Karpas-422 (cell line): ENCODE measurements at regions not wholly inside any gene's neighbourhood (a gene's known extent, or its start where the extent isn't known, plus 50 kb on each side); places are given as distances from the start of the nearest gene placed in this dataset.
"Not testable (repeated sequence)": the region's sequence is repeated elsewhere in the genome, so short reads cannot be mapped to it uniquely, and the experiment has no call there.

Experiments
- DNase-seq: peaks from one replicate; pipeline ENCODE4 v3.0.0-alpha.2; 2015
- H2AFZ ChIP-seq: fragments of 200-600 bp; sonication (generic); 2 replicates; pipeline ENCODE4 v1.6.1; 2014; ENCODE audit warnings: antibody characterized with exemption, low read length, mixed read lengths
- H3K27ac ChIP-seq: fragments of 200-600 bp; sonication (generic); 2 replicates; pipeline ENCODE4 v1.5.1; 2014; ENCODE audit warnings: mild to moderate bottlenecking, low read length, moderate library complexity
- H3K27me3 ChIP-seq: fragments of 200-600 bp; sonication (generic); 2 replicates; pipeline ENCODE4 v1.6.1; 2014; ENCODE audit warnings: low read length, mixed read lengths
- H3K36me3 ChIP-seq: fragments of 200-600 bp; sonication (generic); 2 replicates; pipeline ENCODE4 v1.6.1; 2014; ENCODE audit warnings: low read length, mixed read lengths; ENCODE audit not compliant: insufficient read depth
- H3K4me1 ChIP-seq: fragments of 200-600 bp; sonication (generic); 2 replicates; pipeline ENCODE4 v1.6.1; 2014; ENCODE audit warnings: mild to moderate bottlenecking, low read length, mixed read lengths
- H3K4me2 ChIP-seq: fragments of 200-600 bp; sonication (generic); 2 replicates; pipeline ENCODE4 v1.6.1; 2014; ENCODE audit warnings: low read length, low read depth, mild to moderate bottlenecking; ENCODE audit not compliant: poor library complexity, severe bottlenecking
- H3K4me3 ChIP-seq: fragments of 200-600 bp; sonication (generic); 2 replicates; pipeline ENCODE4 v1.5.1; 2014; ENCODE audit warnings: mild to moderate bottlenecking, antibody characterized with exemption, low read length, mixed read lengths
- H3K79me2 ChIP-seq: fragments of 200-600 bp; sonication (generic); 2 replicates; pipeline ENCODE4 v1.6.1; 2014; ENCODE audit warnings: mild to moderate bottlenecking, low read length, mixed read lengths
- H3K9ac ChIP-seq: fragments of 200-600 bp; sonication (generic); 2 replicates; pipeline ENCODE4 v1.6.0; 2014; ENCODE audit warnings: low read length
- H3K9me2 ChIP-seq: fragments of 200-600 bp; sonication (generic), shearing (Covaris generic); replicated peaks from 2 replicates; pipeline ENCODE4 v1.6.0; 2014; ENCODE audit warnings: mild to moderate bottlenecking, low read length, moderate library complexity; ENCODE audit not compliant: insufficient read depth
- H3K9me3 ChIP-seq: fragments of 300-700, 200-600 bp; sonication (generic); 2 replicates; pipeline ENCODE4 v1.6.1; 2014; ENCODE audit warnings: low read length, mixed read lengths
- H4K20me1 ChIP-seq: fragments of 200-600 bp; sonication (generic); 2 replicates; pipeline ENCODE4 v1.6.1; 2014; ENCODE audit warnings: mild to moderate bottlenecking, antibody characterized with exemption, low read length, low read depth; ENCODE audit not compliant: insufficient read depth

DNA sequence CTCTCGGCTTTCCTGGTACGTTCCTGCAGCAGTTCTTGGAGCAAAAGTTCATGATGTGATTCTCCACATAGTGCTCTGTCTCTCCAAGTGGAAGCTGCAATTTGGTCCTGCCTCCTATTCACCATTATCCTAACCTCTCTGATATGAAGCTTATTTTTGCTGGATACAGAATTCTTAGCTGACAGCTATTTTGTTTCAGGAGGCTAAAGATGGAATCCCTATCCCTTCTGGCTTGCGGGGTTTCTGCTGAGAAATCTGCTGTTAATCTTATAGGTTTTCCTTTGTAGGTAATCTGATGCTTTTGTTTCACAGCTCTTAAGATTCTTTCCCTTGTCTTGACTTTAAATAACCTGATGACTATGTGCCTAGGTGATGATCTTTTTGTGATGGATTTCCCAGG, 181.6 kb upstream of the VLDLR start:
- H3K9me3 ChIP-seq = peaks cover 21% of the 10 kb centered on the region
- no peaks in the 10 kb centered on the region for H3K27me3 ChIP-seq
- H3K4me3 ChIP-seq = no peak overlapping the region
- no peak overlapping the region for H3K27ac ChIP-seq
- H3K79me2 ChIP-seq = no peaks in the 10 kb centered on the region
- no peak for DNase-seq
- H3K9me2 ChIP-seq = no peaks in the 10 kb centered on the region
- H4K20me1 ChIP-seq = no peaks in the 10 kb centered on the region
- H2AFZ ChIP-seq = no peak overlapping the region
- H3K9ac ChIP-seq = no peak overlapping the region
- peaks cover 9% of the 10 kb centered on the region for H3K4me1 ChIP-seq
- peaks cover 4% of the 10 kb centered on the region; the same call in 1 of the 2 replicates for H3K36me3 ChIP-seq
- H3K4me2 ChIP-seq = no peak overlapping the region

DNA sequence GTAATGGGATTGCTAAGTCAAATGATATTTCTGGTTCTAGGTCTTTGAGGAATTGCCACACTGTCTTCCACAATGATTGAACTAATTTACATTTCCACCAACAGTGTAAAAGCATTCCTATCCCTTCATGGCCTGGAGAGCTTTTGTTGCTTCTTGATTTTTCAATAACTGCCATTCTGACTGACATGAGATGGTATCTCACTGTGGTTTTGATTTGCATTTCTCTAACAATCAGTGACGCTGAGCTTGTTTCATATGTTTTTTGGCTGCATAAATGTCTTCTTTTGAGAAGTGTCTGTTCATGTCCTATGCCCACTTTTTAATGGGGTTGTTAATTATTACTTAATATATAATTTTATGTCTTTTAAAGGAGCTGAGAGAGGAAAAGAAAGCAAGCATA, 177.7 kb upstream of the VLDLR start:
- not testable (repeated sequence) for H3K36me3 ChIP-seq, H3K9ac ChIP-seq, H3K4me2 ChIP-seq, H3K4me3 ChIP-seq, H3K79me2 ChIP-seq, H4K20me1 ChIP-seq, H3K27ac ChIP-seq, H2AFZ ChIP-seq, H3K4me1 ChIP-seq, H3K27me3 ChIP-seq, DNase-seq, H3K9me2 ChIP-seq
- H3K9me3 ChIP-seq = peaks cover 21% of the 10 kb centered on the region

DNA sequence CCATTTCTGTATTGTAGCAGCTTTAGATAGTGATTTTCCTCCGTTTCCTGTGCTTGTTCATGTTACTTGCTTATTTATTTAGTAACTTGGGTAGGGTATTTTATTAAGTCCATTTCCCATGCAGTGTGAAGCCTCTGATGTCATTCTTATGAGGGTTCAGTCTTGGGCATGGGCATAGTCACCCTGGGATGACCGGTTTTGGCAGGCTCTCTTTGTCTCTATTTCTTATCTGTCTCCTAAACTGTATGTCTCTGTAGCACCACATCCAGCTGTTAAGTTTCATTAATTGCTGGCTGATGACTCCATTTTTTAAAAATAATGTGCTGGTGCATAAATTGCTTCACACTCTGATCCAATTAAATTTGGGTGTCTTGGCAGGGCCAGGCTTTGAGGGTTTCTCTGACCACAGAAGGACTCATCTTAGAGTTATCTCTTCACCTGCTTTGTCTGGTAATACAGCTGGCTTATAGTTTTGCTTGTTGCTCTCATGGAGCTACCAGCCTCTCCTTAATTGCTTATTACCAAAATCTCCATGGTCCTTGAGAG, 173.3 kb upstream of the VLDLR start:
- H3K27me3 ChIP-seq = no peaks in the 10 kb centered on the region
- no peaks in the 10 kb centered on the region for H3K9me2 ChIP-seq
- H3K9me3 ChIP-seq = no peaks in the 10 kb centered on the region
- no peak overlapping the region for H3K9ac ChIP-seq
- H2AFZ ChIP-seq = no peak overlapping the region
- H3K79me2 ChIP-seq = no peaks in the 10 kb centered on the region
- no peak overlapping the region for H3K4me3 ChIP-seq
- H3K27ac ChIP-seq = no peak overlapping the region
- no peak for DNase-seq
- H3K36me3 ChIP-seq = no peaks in the 10 kb centered on the region
- no peak overlapping the region for H3K4me2 ChIP-seq
- no peaks in the 10 kb centered on the region for H4K20me1 ChIP-seq
- H3K4me1 ChIP-seq = peaks cover 33% of the 10 kb centered on the region

DNA sequence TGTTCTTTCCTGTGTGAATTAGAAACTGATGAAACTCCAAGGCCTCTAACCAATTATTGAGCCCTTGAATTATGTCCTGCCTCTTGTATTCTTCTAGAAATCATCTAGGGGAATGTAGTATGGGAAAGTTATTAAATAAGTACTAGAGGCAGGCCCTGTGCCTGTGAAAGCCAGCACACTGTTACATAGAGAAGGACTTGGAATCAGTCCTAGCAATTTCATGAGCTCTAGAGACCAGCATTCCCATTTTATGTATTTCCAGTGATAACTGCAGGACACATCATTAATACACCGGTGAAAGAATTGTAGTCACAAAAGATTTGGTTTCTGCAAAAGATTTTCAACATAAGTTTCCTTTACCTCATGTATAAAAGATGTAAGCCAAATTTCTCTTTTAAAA, 168.5 kb upstream of the VLDLR start:
- Histone ChIP-seq H3K9me3 (no peaks in the 10 kb centered on the region), H3K79me2 (no peaks in the 10 kb centered on the region), H3K9me2 (no peaks in the 10 kb centered on the region), H3K27me3 (no peaks in the 10 kb centered on the region), H3K4me3 (no peak overlapping the region), H3K27ac (peak overlapping the region; percentile 59), H3K36me3 (no peaks in the 10 kb centered on the region), H3K9ac (no peak overlapping the region), H3K4me2 (no peak overlapping the region), H3K4me1 (peaks cover 46% of the 10 kb centered on the region), H2AFZ (0 out of 2 replicates have a peak overlapping the region, but pooled peaks have one; percentile 27), H4K20me1 (no peaks in the 10 kb centered on the region)
- DNase-seq = no peak

DNA sequence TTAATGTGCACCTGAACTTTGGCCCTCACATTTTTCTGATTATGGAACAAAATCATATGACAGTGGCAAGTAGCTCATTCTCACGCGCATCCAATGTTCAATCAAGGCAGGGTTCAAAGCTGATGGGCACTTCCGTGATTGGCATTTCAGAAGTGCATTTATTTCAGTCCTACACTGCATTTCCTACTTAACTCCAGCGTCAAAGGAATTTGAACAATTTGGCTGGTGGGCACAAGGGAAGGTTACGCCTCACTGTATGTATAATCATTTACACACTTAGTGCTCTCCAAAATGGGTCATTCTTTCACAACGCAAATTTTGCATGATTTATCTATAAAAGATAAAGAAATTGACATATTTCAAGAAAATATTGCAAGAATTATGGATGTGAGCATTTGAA, 167.9 kb upstream of the VLDLR start:
- Histone ChIP-seq H2AFZ (no peak overlapping the region), H3K9me2 (no peaks in the 10 kb centered on the region), H3K4me2 (no peak overlapping the region), H3K27me3 (no peaks in the 10 kb centered on the region), H3K4me1 (peaks cover 46% of the 10 kb centered on the region), H3K9ac (no peak overlapping the region), H3K27ac (no peak overlapping the region), H3K9me3 (no peaks in the 10 kb centered on the region), H3K79me2 (no peaks in the 10 kb centered on the region), H3K36me3 (no peaks in the 10 kb centered on the region), H4K20me1 (no peaks in the 10 kb centered on the region), H3K4me3 (no peak overlapping the region)
- DNase-seq = no peak

DNA sequence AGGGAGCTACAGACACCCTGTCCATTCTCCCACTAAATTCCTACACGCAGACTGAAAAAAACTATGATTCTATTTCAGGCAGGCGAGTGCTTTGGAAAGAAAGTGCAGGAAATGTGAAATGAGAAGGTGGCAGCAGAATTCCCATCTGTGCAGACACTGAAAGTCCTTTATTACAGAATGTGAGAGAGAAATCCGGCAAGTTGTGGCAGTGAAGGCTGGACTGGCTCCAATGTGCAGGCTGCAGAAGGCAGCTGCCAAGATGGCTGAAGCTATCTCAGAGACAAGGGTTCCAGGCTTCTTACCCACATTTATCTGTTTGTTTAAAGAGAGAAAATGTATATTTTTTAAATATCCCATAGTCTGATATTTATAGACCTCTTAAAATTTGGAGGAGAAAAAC, 161.8 kb upstream of the VLDLR start:
- H3K4me3 ChIP-seq = no peak overlapping the region
- no peak overlapping the region for H3K4me2 ChIP-seq
- no peak overlapping the region for H3K27ac ChIP-seq

DNA sequence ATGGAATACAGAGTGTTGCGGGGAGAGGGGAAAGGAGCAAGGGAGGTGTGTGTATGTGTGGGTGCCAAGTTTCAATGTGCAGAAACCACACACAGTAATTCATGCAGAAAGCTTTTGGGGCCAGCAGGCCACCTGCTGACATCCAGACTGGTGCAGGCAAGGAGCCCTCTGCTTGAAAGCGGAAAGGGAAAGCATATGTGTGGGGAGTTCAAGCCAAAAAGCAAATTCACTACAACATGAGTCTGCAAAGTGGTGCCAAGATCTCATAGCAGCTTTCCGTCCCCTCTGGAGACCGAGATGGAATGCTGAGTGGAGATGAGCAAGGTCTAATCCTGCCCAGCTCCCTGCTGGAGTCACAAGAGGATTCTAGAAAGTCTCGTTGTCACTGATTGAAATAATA, 159.7 kb upstream of the VLDLR start:
- Histone ChIP-seq H3K9ac (peak overlapping the region; percentile 11), H3K79me2 (no peaks in the 10 kb centered on the region), H3K4me3 (no peak overlapping the region), H3K4me2 (peak overlapping the region; percentile 33), H3K9me3 (peaks cover 6% of the 10 kb centered on the region; the same call in 1 of the 2 replicates), H3K27ac (peak overlapping the region; percentile 55), H3K27me3 (no peaks in the 10 kb centered on the region), H3K4me1 (peaks cover 36% of the 10 kb centered on the region), H4K20me1 (no peaks in the 10 kb centered on the region), H2AFZ (peak overlapping the region; percentile 41; the same call in 1 of the 2 replicates), H3K9me2 (no peaks in the 10 kb centered on the region), H3K36me3 (peaks cover 5% of the 10 kb centered on the region; the same call in 1 of the 2 replicates)
- peak; percentile 64 for DNase-seq

More for the DNA sequence above, 161.8 kb upstream of the VLDLR start:
- H3K4me1 ChIP-seq = peaks cover 35% of the 10 kb centered on the region
- no peaks in the 10 kb centered on the region for H3K79me2 ChIP-seq
- H3K9me2 ChIP-seq = no peaks in the 10 kb centered on the region
- H3K9me3 ChIP-seq = peaks cover 5% of the 10 kb centered on the region; the same call in 1 of the 2 replicates
- no peaks in the 10 kb centered on the region for H4K20me1 ChIP-seq
- H3K36me3 ChIP-seq = peaks cover 5% of the 10 kb centered on the region; the same call in 1 of the 2 replicates
- H3K27me3 ChIP-seq = no peaks in the 10 kb centered on the region
- DNase-seq = no peak
- no peak overlapping the region for H2AFZ ChIP-seq
- no peak overlapping the region for H3K9ac ChIP-seq

DNA sequence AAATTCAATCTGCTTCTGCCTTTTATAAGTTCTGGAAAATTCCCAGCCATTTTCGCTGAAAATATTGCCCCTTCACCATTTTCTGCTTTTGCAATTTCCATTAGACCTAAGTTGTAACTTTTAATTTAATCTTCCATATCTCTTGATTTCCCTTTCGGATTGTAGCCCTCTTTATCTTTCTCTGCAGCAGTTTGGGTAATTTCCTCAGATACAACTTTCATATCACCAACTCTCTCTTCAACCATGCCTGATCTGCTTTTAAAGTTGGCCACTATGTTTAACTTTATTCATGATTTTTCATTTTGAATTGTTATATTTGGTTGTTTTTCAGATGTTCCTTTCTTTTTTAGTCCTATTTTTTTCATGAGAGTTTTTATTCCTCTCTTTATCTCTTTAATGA, 157.0 kb upstream of the VLDLR start:
- Histone ChIP-seq H3K9me3 (peaks cover 6% of the 10 kb centered on the region; the same call in 1 of the 2 replicates), H3K4me2 (no peak overlapping the region), H2AFZ (no peak overlapping the region), H3K27me3 (no peaks in the 10 kb centered on the region), H3K36me3 (peaks cover 5% of the 10 kb centered on the region; the same call in 1 of the 2 replicates), H3K4me1 (peaks cover 48% of the 10 kb centered on the region), H4K20me1 (no peaks in the 10 kb centered on the region), H3K9ac (no peak overlapping the region), H3K9me2 (no peaks in the 10 kb centered on the region), H3K79me2 (no peaks in the 10 kb centered on the region), H3K4me3 (no peak overlapping the region), H3K27ac (no peak overlapping the region)
- DNase-seq = no peak
